DMS114 treated with DMSO at 0.1 percent for 48 hours (cell line): ENCODE measurements at regions not wholly inside any gene's neighbourhood (a gene's known extent, or its start where the extent isn't known, plus 50 kb on each side); places are given as distances from the start of the nearest gene placed in this dataset.
"Not testable (repeated sequence)": the region's sequence is repeated elsewhere in the genome, so short reads cannot be mapped to it uniquely, and the experiment has no call there.

Experiments
- DNase-seq: peaks from one replicate; lab custom pipeline; 2025; ENCODE audit not compliant: unreplicated experiment; lab: John Stamatoyannopoulos, UW

- no peak for DNase-seq
Measured at GRCh38 chr2:228798458-228799207, 472.5 kb downstream of the PID1 start.

GRCh38 chr2:228796386-228796785, 474.7 kb downstream of the PID1 start:
- no peak for DNase-seq

- no peak for DNase-seq
Measured at GRCh38 chr2:228793116-228793515, 478.0 kb downstream of the PID1 start.

GRCh38 chr2:228786901-228787300, 484.2 kb downstream of the PID1 start:
- DNase-seq = no peak

GRCh38 chr2:228782281-228782680, 488.8 kb downstream of the PID1 start:
- DNase-seq = no peak

- DNase-seq = no peak
Measured at GRCh38 chr2:228777855-228778355, 493.2 kb downstream of the PID1 start.

GRCh38 chr2:228774548-228774947, 496.5 kb downstream of the PID1 start:
- DNase-seq = no peak

GRCh38 chr2:228771774-228772173, 499.3 kb downstream of the PID1 start:
- DNase-seq = no peak

GRCh38 chr2:228771315-228771714, 499.8 kb downstream of the PID1 start:
- no peak for DNase-seq

- DNase-seq = no peak
Measured at GRCh38 chr2:228768818-228769217, 502.3 kb downstream of the PID1 start.

GRCh38 chr2:228768141-228768540, 502.9 kb downstream of the PID1 start:
- not testable (repeated sequence) for DNase-seq

- DNase-seq = no peak
Measured at GRCh38 chr2:228767196-228767595, 503.9 kb downstream of the PID1 start.

GRCh38 chr2:228763379-228763981, 507.6 kb downstream of the PID1 start:
- no peak for DNase-seq

- no peak for DNase-seq
Measured at GRCh38 chr2:228762565-228762964, 508.5 kb downstream of the PID1 start.

- DNase-seq = not testable (repeated sequence)
Measured at GRCh38 chr2:228755661-228756060, 515.4 kb downstream of the PID1 start.

GRCh38 chr2:228747483-228747882, 523.6 kb downstream of the PID1 start:
- no peak for DNase-seq

GRCh38 chr2:228738671-228739380, 532.3 kb downstream of the PID1 start:
- no peak for DNase-seq

- DNase-seq = no peak
Measured at GRCh38 chr2:228735697-228736096, 535.4 kb downstream of the PID1 start.

GRCh38 chr2:228731517-228731916, 539.6 kb downstream of the PID1 start:
- DNase-seq = no peak

GRCh38 chr2:228728961-228729360, 542.1 kb downstream of the PID1 start:
- DNase-seq = no peak

- DNase-seq = no peak
Measured at GRCh38 chr2:228725031-228725430, 543.5 kb upstream of the SPHKAP start.

- no peak for DNase-seq
Measured at GRCh38 chr2:228723599-228723998, 542.1 kb upstream of the SPHKAP start.
